Immature natural killer cell (primary cell): ENCODE measurements at regions not wholly inside any gene's neighbourhood (a gene's known extent, or its start where the extent isn't known, plus 50 kb on each side); places are given as distances from the start of the nearest gene placed in this dataset.

Experiments
- DNase-seq, 3 donors: peaks; one replicate each; pipeline ENCODE4 v3.0.0; 2022; ENCODE audit warnings: mixed read lengths in 1 of 3
- H3K27ac Mint-ChIP-seq, 6 donors: one replicate each; pipeline ENCODE4 v1.8.0; 2020; ENCODE audit warnings: mixed read lengths in 6 of 6, mild to moderate bottlenecking in 5 of 6, inconsistent platforms in 4 of 6, moderate library complexity in 3 of 6
- H3K27me3 Mint-ChIP-seq, 3 donors: one replicate each; pipeline ENCODE4 v1.8.0; 2020 to 2021; ENCODE audit warnings: low read depth in 3 of 3, mild to moderate bottlenecking in 3 of 3, mixed read lengths in 3 of 3, moderate library complexity in 3 of 3, inconsistent platforms in 1 of 3
- H3K36me3 Mint-ChIP-seq, 3 donors: one replicate each; pipeline ENCODE4 v1.8.0; 2020; ENCODE audit warnings: mixed read lengths in 3 of 3, inconsistent platforms in 2 of 3, mild to moderate bottlenecking in 2 of 3
- H3K4me1 Mint-ChIP-seq, 2 donors: one replicate each; pipeline ENCODE4 v1.8.0; 2020; ENCODE audit warnings: inconsistent platforms in 2 of 2, mild to moderate bottlenecking in 2 of 2, mixed read lengths in 2 of 2, moderate library complexity in 1 of 2
- H3K4me3 Mint-ChIP-seq, 5 donors: one replicate each; pipeline ENCODE4 v1.8.0; 2020; ENCODE audit warnings: mild to moderate bottlenecking in 5 of 5, mixed read lengths in 5 of 5, inconsistent platforms in 3 of 5, moderate library complexity in 3 of 5
- H3K9me3 Mint-ChIP-seq, 6 donors: one replicate each; pipeline ENCODE4 v1.8.0; 2020; ENCODE audit warnings: mild to moderate bottlenecking in 6 of 6, mixed read lengths in 6 of 6, inconsistent platforms in 4 of 6, moderate library complexity in 3 of 6

GRCh38 chr11:91851908-91852307 is 372.7 kb upstream of the FAT3 start:
- no peak for DNase-seq
- H3K4me1 Mint-ChIP-seq, result no peaks in the 10 kb centered on the region
- peaks cover 0 to 2% (median 1%) of the 10 kb centered on the region in 3 donors for H3K27me3 Mint-ChIP-seq
- H3K4me3 Mint-ChIP-seq, result no peak overlapping the region
- no peak overlapping the region for H3K27ac Mint-ChIP-seq
- peaks cover 7 to 51% (median 19%) of the 10 kb centered on the region in 6 donors for H3K9me3 Mint-ChIP-seq
- H3K36me3 Mint-ChIP-seq, result peaks cover 0 to 3% (median 0%) of the 10 kb centered on the region in 3 donors

GRCh38 chr11:91850533-91851275 is 373.9 kb upstream of the FAT3 start:
- Mint-ChIP-seq H3K27me3 (peaks cover 0 to 2% (median 1%) of the 10 kb centered on the region in 3 donors), H3K4me3 (no peak overlapping the region), H3K27ac (no peak overlapping the region), H3K4me1 (no peaks in the 10 kb centered on the region), H3K36me3 (peaks cover 0 to 3% (median 0%) of the 10 kb centered on the region in 3 donors), H3K9me3 (peaks cover 7 to 61% (median 19%) of the 10 kb centered on the region in 6 donors)
- no peak for DNase-seq

DNA sequence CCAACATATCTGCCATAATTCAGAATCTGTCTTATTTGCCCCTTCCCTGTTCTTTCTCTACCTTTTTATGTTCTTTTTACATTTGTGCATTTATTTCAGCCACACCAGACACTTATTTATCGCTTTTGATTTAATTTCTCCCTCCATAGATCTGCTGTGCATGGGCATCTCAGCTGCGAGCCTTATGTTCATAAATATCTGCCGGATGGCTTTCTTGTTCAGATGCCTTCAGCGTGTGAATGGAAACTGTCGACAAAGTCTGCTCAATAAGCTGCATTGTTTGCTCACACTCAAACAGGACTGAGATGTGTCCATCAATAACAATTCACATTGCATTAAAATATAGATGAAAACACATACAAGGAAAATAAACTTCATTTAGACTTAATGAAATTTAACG is 374.6 kb upstream of the FAT3 start:
- H3K27ac Mint-ChIP-seq, result no peak overlapping the region
- H3K27me3 Mint-ChIP-seq, result peaks cover 0 to 2% (median 1%) of the 10 kb centered on the region in 3 donors
- no peak for DNase-seq
- no peak overlapping the region for H3K4me3 Mint-ChIP-seq
- no peaks in the 10 kb centered on the region for H3K4me1 Mint-ChIP-seq
- peaks cover 0 to 3% (median 0%) of the 10 kb centered on the region in 3 donors for H3K36me3 Mint-ChIP-seq
- peaks cover 3 to 68% (median 17%) of the 10 kb centered on the region in 6 donors for H3K9me3 Mint-ChIP-seq

DNA sequence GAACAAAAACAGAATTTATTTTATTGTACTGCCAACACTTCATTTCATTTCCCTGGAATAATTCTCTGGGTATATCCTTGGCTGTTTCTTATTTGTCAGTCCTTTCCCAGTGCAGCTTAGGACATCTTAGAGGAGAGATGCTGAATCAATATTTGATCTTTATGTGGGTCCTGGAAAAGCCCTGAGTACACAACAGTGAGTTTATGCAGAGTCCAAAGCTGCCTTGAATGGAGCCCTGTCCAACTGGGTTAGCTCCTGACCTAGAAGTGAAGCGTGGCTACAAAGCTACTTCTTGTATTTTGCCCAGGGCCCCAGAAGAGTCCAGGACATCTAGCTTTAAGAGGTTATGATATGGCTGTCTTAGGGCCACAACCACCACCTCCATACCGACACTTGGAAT is 378.0 kb upstream of the FAT3 start:
- Mint-ChIP-seq H3K9me3 (peaks cover 8 to 51% (median 17%) of the 10 kb centered on the region in 6 donors), H3K36me3 (peaks cover 0 to 3% (median 0%) of the 10 kb centered on the region in 3 donors), H3K4me3 (no peak overlapping the region), H3K27me3 (peaks cover 0 to 2% (median 0%) of the 10 kb centered on the region in 3 donors), H3K4me1 (no peaks in the 10 kb centered on the region), H3K27ac (no peak overlapping the region)
- DNase-seq, result no peak

GRCh38 chr11:91846002-91846401 is 378.6 kb upstream of the FAT3 start:
- Mint-ChIP-seq H3K4me3 (no peak overlapping the region), H3K36me3 (peaks cover 0 to 3% (median 0%) of the 10 kb centered on the region in 3 donors), H3K27me3 (peaks cover 0 to 2% (median 0%) of the 10 kb centered on the region in 3 donors), H3K9me3 (peaks cover 8 to 45% (median 15%) of the 10 kb centered on the region in 6 donors), H3K4me1 (no peaks in the 10 kb centered on the region), H3K27ac (no peak overlapping the region)
- DNase-seq, result no peak

GRCh38 chr11:91840640-91841240 is 383.9 kb upstream of the FAT3 start:
- DNase-seq, result no peak
- H3K4me3 Mint-ChIP-seq, result no peak overlapping the region
- no peaks in the 10 kb centered on the region for H3K27me3 Mint-ChIP-seq
- no peaks in the 10 kb centered on the region for H3K4me1 Mint-ChIP-seq
- no peak overlapping the region for H3K27ac Mint-ChIP-seq
- H3K36me3 Mint-ChIP-seq, result no peaks in the 10 kb centered on the region
- H3K9me3 Mint-ChIP-seq, result peaks cover 4 to 24% (median 9%) of the 10 kb centered on the region in 6 donors

DNA sequence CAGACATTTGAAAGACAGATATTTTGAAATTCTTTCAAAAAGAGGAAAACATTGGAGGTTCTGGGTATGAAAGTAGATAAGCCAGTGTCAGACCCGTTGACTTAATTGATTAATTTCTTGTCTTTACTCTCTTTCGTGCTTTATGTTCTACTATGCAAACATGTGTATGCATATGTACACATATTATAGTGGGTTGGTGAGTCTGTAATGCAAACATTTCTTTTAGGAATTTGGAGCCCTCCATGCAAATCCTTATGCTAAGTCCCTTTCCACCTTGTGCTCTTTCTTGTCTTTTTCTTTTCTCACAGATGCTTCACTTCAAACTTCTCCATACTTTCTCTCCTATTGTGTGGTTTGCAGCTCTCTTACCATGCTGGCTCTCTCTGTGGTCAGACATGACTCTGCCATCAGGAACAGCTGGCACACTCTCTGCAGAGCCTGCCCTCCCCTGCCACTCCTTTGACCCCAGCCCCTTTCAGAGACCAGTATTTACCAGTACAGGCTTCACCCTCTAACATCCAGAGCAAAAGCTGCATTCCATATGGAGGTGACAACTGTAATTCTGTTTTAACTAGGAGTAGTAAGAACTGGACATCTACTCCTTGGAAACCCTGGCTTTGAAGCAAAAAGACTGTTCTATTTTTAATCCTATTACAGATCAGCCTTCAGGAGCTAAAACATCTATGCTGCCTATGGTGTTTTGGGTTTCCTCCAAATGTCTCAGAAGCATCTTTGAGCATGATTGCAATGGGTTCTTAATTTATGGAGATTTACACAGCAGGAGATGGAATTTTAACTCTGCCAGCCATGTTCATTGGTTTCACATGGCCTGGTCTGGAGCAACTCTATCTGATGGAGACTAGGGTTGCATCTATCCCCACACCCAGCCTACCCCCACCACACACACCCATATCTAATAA is 386.9 kb upstream of the FAT3 start:
- no peaks in the 10 kb centered on the region for H3K36me3 Mint-ChIP-seq
- H3K27me3 Mint-ChIP-seq, result peaks cover 0 to 1% (median 0%) of the 10 kb centered on the region in 3 donors
- no peak overlapping the region for H3K4me3 Mint-ChIP-seq
- H3K9me3 Mint-ChIP-seq, result peaks cover 1 to 32% (median 10%) of the 10 kb centered on the region in 6 donors
- no peak overlapping the region for H3K27ac Mint-ChIP-seq
- no peak for DNase-seq
- no peaks in the 10 kb centered on the region for H3K4me1 Mint-ChIP-seq

GRCh38 chr11:91835051-91835560 is 389.5 kb upstream of the FAT3 start:
- H3K4me1 Mint-ChIP-seq, result no peaks in the 10 kb centered on the region
- no peaks in the 10 kb centered on the region for H3K36me3 Mint-ChIP-seq
- H3K4me3 Mint-ChIP-seq, result no peak overlapping the region
- H3K27ac Mint-ChIP-seq, result no peak overlapping the region
- H3K27me3 Mint-ChIP-seq, result peaks cover 0 to 1% (median 0%) of the 10 kb centered on the region in 3 donors
- DNase-seq, result no peak
- peaks cover 1 to 51% (median 15%) of the 10 kb centered on the region in 6 donors for H3K9me3 Mint-ChIP-seq

DNA sequence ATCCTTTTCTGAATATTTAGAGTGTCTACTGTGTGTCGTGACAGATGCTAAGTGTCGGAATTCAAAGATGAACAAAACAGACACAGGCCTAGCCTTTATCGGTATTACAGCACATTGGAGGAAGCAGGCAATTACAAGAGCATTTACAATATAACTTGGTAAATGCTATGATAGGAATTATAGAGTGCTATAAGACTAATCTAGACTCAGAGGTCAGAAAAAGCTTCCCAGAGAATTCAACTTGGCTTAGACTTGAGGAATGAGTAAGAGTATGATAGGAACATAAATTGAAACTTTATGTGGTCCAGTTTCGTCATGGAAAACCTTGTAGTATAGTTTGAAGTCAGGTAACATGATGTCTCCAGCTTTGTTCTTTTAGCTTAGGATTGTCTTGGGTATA is 395.7 kb upstream of the FAT3 start:
- Mint-ChIP-seq H3K4me3 (no peak overlapping the region), H3K4me1 (no peaks in the 10 kb centered on the region), H3K27ac (no peak overlapping the region), H3K9me3 (peaks cover 5 to 44% (median 20%) of the 10 kb centered on the region in 6 donors), H3K27me3 (peaks cover 0 to 2% (median 1%) of the 10 kb centered on the region in 3 donors), H3K36me3 (no peaks in the 10 kb centered on the region)
- DNase-seq, result no peak

DNA sequence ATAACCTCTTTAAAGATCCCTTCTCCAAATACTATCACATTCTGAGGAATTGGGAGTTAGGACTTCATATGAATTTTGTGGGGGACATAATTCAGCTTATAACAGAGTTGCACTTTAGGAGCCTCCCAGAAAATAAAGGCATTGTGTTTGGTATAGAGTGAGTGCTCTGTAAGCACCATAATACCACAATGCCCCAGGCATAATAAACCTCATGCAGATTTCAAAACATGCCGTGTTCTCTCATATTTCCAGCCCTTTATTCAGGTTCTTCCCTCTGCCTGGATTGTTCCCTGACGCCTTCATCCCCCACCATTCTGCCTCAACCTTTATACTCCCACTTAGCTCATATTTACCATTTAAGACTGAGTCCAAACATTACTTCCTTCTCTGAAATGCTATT is 398.8 kb upstream of the FAT3 start:
- Mint-ChIP-seq H3K27me3 (peaks cover 0 to 2% (median 0%) of the 10 kb centered on the region in 3 donors), H3K36me3 (peaks cover 0 to 4% (median 0%) of the 10 kb centered on the region in 3 donors), H3K4me1 (no peaks in the 10 kb centered on the region), H3K27ac (no peak overlapping the region), H3K4me3 (no peak overlapping the region), H3K9me3 (peaks cover 6 to 34% (median 19%) of the 10 kb centered on the region in 6 donors)
- no peak for DNase-seq

GRCh38 chr11:91823252-91823830 is 401.3 kb upstream of the FAT3 start:
- H3K4me3 Mint-ChIP-seq, result no peak overlapping the region
- no peak overlapping the region for H3K27ac Mint-ChIP-seq
- DNase-seq, result no peak
- peaks cover 0 to 4% (median 0%) of the 10 kb centered on the region in 3 donors for H3K36me3 Mint-ChIP-seq
- no peaks in the 10 kb centered on the region for H3K4me1 Mint-ChIP-seq
- peaks cover 6 to 25% (median 14%) of the 10 kb centered on the region in 6 donors for H3K9me3 Mint-ChIP-seq
- peaks cover 0 to 2% (median 0%) of the 10 kb centered on the region in 3 donors for H3K27me3 Mint-ChIP-seq

- no peak overlapping the region for H3K4me3 Mint-ChIP-seq
- H3K4me1 Mint-ChIP-seq, result no peaks in the 10 kb centered on the region
- no peak for DNase-seq
- peaks cover 0 to 4% (median 0%) of the 10 kb centered on the region in 3 donors for H3K36me3 Mint-ChIP-seq
- no peaks in the 10 kb centered on the region for H3K27me3 Mint-ChIP-seq
- peaks cover 6 to 29% (median 12%) of the 10 kb centered on the region in 6 donors for H3K9me3 Mint-ChIP-seq
- H3K27ac Mint-ChIP-seq, result no peak overlapping the region
Observed at GRCh38 chr11:91822805-91823204, 401.8 kb upstream of the FAT3 start.

DNA sequence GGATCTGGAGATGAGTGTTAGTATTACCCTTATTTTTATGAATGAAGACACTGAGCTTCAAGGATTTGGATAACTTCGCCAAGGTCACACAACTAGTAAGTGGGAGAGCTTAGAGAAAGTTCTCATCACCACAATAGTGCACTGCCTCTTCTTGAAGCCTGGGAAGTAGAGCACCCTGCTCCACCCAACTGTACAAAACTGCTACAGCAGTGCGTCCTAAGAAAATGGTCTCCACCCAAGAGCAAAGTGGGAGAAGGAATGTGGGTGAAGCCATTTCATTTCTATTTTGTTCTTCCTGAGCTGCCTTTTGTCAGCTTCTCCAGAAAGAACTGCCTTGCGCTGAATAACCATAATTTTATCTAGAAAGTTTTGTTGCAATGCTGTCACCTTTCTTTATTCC is 403.9 kb upstream of the FAT3 start:
- Mint-ChIP-seq H3K36me3 (peaks cover 0 to 4% (median 0%) of the 10 kb centered on the region in 3 donors), H3K4me3 (no peak overlapping the region), H3K9me3 (peaks cover 4 to 34% (median 13%) of the 10 kb centered on the region in 6 donors), H3K27ac (no peak overlapping the region), H3K4me1 (no peaks in the 10 kb centered on the region), H3K27me3 (no peaks in the 10 kb centered on the region)
- no peak for DNase-seq
